ENCODE measurements at regions not wholly inside any gene's neighbourhood (a gene's known extent, or its start where the extent isn't known, plus 50 kb on each side); places are given as distances from the start of the nearest gene placed in this dataset.
A peak's percentile ranks its signal among the peaks of the same experiment; 100 is the strongest.
"Not testable (repeated sequence)": the region's sequence is repeated elsewhere in the genome, so short reads cannot be mapped to it uniquely, and the experiment has no call there.

DNA sequence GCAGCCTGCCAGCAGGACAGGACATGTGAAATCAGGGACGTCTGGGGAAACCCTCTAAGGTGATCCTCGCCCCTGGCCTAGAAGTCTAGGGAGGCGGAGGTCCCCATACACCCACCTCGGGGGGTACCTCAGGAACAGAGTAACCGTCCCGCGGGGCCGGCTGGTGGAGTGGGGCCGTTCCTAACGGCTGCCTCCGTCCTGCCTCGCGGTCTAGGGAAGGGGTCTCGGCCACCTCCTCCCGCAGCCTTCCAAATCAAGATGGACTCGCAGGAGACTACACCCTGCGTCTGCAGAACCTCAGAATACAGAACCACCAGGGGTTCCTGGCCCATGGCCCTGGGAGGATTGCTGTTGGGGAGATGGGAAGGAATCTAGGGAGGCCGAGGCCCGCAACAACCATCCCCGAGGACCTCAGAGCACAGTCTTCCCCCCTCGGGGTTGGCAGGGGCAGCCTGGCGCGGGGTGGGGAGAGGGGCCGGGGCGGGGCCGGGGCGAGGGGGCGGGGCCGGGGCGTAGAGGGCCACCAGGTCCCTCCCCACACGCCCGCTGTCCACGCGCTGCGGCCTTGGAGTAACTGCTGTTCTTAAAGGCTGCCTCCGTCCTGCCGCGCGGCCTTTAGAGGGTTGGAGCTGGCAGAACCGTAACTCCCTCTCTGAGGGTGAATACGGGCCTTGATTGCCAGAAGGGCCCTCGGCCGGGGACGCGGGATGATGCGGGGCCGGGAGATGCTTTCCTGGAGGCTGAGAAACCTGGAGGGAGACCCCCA, 89.0 kb upstream of the MLN start:
- ATAC-seq (no peak), DNase-seq (no peak)

DNA sequence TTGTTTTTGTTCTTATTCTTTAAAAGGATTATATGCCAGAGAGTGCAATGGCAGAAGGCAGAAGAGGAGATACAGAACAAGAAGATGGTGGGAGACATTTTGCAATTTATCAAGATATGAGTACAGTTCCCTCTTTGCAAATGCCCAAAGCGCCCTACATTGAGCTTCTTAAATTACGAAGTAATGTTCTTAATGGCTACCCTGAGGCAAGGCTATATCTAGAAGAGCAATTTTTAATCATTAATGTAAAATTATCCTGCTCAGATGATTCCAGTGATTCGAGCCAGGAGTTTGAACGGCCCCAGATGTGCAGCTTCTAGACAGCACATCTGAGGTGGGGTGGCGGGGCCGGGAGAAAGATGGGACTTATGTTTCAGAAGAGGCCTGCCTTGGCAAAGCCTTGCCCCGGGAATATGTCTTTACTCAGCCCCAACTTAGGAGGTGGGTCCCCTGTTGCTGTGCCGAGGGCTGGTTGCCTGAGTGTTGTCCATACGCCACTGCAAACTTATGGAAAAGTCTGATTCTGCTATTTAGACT, 84.9 kb upstream of the MLN start:
- ATAC-seq (no peak), DNase-seq (no peak)

- no peak for ATAC-seq
- no peak for DNase-seq
Measured at GRCh38 chr6:33888183-33888582, 84.4 kb upstream of the MLN start.

GRCh38 chr6:33886673-33887144, 82.9 kb upstream of the MLN start:
- ATAC-seq (peak; percentile 63), DNase-seq (no peak)

GRCh38 chr6:33885132-33886057, 81.6 kb upstream of the MLN start:
- ATAC-seq, result no peak
- no peak for DNase-seq

DNA sequence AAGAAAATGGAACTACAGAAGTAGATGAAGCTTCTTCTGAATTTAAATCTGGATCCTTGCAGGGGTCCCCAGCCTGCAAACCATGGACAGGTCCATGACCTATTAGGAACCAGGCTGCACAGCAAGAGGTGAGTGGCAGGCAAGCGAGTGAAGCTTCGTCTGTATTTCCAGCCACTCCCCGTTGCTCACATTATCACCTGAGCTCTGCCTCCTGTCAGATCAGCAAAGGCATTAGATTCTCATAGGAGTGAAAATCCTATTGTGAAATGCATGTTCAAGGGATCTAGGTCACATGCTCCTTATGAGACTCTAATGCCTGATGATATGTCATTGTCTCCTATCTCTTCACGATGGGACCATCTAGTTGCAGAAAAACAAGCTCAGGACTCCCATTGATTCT, 79.8 kb upstream of the MLN start:
- not testable (repeated sequence) for DNase-seq, ATAC-seq

DNA sequence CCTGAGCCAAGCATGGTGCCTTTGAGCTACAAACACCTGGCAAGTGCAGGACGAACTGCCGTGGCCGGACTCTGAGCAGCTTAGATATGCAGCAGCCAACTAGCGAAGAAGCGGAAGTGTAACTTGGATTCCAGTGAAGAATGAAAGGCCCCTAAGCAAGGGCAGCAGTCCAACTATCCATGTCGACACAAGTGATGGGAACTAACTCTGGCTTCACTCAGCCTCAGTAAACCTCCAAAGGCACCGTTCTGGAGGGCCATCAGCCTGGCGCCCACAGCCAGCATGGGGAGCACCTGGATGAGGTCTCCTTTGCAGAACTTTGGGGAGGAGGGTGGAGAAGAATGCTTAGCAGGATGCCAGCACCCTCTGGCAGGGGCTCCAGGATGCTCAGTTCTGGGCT, 78.4 kb upstream of the MLN start:
- ATAC-seq, result no peak
- no peak for DNase-seq

DNA sequence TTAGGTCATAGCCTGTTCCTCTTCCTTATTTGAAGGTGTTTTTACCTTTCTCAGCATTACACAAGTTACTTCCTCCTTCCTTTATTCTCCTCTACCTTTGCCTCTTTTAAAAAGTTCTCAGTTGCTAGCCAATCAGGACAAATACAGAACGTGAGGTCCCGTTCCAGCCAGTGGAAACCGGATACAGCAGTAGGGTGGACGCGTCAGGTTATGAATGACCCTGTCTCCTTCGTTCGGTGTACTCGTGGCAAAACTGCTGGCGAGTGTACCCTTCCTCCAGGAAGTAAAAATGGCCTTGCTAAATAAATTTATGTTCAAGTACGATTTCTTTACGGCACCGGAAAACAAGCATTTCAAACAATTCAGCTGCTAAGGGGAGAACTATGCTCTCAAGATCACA, 77.0 kb upstream of the MLN start:
- no peak for ATAC-seq
- DNase-seq, result no peak

DNA sequence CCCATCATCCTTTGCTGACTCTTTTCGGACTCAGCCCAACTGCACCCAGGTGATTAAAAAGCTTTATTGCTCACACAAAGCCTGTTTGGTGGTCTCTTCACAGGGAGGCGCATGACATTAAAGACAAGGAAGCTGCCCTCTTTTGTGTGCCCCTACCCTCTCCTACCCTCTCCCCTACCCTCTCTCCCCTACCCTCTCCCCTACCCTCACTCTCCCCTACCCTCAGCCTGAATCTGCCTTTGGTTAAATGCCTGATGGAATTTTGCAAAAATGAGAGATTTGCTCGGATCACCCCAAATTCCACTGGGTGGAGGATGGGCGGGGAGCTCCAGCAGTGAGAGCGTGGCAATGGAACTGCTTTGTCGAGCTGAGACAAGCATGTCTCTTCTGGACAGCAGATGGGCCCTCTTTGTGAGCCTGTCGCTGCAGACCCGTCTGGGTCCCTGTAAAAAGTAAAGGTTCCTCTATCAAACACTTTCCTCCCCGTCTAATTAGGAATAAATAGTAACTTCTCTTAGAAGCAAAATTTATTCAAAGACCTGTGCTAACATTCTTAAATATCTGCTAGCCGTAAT, 76.4 kb upstream of the MLN start:
- DNase-seq (no peak), ATAC-seq (no peak)

GRCh38 chr6:33878562-33878961, 74.8 kb upstream of the MLN start:
- DNase-seq, result no peak
- no peak for ATAC-seq

- DNase-seq, result no peak
- ATAC-seq, result no peak
Measured at GRCh38 chr6:33877982-33878535, 74.3 kb upstream of the MLN start.

DNA sequence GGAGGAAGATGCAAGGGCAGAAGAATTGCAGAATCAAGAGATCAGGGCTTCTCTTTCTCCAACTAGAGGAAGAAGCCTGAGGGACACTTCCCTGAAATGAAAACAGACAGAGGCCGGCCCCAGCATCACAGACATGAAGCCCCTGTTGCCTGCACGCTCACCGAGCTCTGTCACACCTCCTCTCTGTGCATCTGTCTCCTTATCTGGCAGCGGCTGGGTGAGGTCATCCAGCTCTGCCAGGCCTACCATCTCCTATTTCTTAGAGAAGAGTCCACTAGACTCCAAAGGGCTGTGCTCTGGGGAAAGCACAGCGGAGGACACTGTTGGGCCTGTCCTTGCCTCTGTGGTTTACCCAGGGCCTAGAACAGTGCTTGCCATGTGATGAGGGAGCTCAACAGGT, 71.9 kb upstream of the MLN start:
- DNase-seq (no peak), ATAC-seq (no peak)

DNA sequence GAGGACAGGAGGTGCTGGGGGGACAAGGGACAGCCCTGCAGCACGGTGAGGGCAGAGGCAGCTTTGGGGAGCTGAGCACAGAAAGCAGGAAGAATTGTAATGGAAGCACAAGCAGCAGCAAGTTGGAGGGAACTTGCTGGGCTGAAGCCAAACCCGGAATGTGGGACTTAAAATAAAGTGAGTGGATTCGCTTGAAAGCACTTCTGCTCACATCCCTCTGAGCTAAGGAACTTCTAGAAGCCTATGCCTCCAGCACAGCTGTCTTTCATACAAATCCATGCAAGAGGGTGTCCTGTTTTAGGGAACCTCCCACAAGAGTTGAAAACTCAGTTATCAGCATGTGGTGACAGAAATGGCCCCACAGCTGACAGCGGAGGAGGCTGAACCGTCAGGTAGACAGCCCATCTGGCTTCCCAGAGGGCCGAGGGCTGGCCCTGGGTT, 71.4 kb upstream of the MLN start:
- ATAC-seq (no peak), DNase-seq (no peak)

DNA sequence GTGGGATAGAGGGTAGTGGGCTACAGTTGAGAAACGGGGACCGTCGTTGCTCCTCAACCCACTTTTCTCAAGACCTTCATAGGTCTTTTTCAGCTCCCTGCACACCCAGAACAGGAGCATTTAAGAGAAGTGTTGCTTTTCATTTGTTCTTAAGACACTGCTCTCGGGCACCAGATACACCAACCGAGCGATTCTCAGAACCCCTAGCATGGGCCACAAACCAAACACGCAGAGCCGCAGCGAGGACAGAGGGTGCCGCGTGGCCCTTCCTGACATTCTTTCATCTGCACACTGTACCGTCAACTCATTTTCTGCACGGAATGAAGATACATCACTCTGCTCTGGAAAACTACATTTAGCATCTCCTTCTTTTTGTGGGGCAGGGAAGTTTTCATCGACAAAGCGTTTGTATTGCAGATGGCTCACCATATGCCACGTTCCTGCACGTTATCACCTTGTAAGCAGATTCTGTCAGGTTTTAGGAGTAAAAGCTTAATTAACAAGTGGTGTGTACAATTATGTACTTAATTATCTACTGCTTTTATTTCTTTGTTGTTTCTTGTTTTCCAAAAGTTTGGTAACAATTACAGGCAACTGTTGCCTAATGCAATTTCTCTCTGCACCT, 70.4 kb upstream of the MLN start:
- ATAC-seq (no peak), DNase-seq (no peak)

- no peak for DNase-seq
Measured at GRCh38 chr6:33872761-33873160, 69.0 kb upstream of the MLN start.

DNA sequence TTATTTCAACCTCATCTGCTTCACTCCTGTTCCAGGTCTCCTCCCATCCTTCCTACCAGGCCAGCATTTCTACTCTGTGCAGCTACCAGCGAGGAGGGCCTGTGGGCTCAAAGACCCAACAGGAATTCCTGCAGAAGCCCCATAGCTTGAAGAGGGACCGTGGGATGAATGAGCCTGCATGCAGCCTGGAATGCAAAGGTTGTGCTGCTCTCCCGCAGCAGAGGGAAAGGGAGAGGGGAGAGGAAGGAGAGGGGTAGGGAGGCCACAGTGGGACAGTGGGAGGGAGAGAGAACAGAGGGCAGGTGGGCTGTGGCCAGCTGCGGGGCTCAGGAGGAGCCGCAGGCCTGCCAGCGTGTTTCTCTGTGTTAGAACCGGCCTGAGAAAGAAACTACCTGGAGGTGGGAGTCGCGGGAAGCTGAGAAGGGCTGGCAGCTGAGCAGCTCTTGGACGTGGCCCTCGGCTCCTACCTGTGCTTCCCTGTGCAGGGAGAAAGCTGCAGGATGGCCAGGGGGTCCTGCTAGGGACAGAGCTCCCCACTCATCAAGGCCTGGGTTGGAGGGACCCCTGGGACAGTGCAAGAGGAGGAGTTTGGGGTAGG, 66.1 kb upstream of the MLN start:
- ATAC-seq, result no peak

More at GRCh38 chr6:33872761-33873160, 69.0 kb upstream of the MLN start:
- ATAC-seq, result no peak

GRCh38 chr6:33869121-33869520, 65.3 kb upstream of the MLN start:
- no peak for ATAC-seq
- no peak for DNase-seq

More for the DNA sequence above, 66.1 kb upstream of the MLN start:
- DNase-seq, result no peak

DNA sequence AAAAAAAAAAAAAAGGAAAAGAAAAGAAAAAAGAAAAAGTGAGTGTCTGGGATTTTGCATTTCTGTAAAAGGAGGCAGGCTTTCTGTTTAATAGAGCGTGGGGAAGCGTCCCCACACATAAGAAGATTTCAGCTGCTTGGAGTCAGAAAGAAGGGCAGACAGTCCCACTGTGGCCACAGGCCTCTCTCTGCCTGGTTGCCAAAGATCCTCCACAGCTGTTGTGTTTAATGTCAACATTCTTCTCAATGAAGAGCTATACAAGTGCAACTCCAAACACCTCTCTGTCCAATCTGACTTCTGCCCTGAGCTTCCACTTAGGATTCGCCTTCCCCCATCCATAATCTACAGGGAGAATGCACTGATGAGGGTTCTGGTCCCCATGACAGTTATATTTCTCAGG, 64.3 kb upstream of the MLN start:
- ATAC-seq, result no peak
- DNase-seq, result no peak

DNA sequence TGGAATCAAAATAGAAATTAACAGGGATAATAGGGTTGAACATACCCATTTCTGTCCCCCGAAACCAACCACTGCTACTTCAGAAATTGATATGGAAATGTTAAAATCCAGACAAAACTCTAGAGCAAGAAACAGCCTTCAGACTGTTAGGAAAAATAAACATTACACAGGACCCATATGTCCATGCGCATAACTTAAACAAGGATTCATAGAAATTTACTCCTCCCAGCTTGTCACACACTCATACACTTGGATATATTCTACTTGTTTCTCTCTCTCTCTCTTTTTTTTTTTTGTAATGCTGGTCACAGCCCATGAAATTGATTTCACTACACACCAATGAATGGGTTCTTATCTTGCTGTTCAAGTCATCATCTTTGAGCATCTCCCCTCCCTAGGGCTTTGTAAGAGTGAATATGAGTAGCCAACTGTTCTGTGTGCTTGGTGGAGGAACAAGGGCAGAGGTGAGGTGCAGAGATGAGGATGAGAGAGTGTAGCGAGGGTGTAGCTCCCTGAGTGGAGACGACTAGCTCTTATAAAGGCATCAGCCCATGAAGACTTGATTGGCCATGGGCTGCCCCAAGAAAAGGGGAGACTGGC, 61.8 kb upstream of the MLN start:
- DNase-seq, result no peak
- ATAC-seq, result no peak

- DNase-seq (no peak), ATAC-seq (no peak)
Measured at GRCh38 chr6:33863723-33864440, 60.1 kb upstream of the MLN start.

Data from stimulated activated naive CD8-positive, alpha-beta T cell treated with anti-CD3 and anti-CD28 coated beads, Interleukin-15, Interleukin-2, amounts not matched to agents 100 U/mL and 50 U/mL, for 24 hours (primary cell).